Ishikawa (cell line): ENCODE measurements at regions not wholly inside any gene's neighbourhood (a gene's known extent, or its start where the extent isn't known, plus 50 kb on each side); places are given as distances from the start of the nearest gene placed in this dataset.

Source experiments
- CEBPB ChIP-seq: IDR thresholded peaks from 2 replicates; pipeline ENCODE4 v1.6.1; 2012
- CREB1 ChIP-seq: IDR thresholded peaks from 2 replicates; pipeline ENCODE4 v1.6.1; 2012; ENCODE audit warnings: low read depth
- EGR1 ChIP-seq: IDR thresholded peaks from 2 replicates; pipeline ENCODE4 v1.6.1; 2012
- EP300 ChIP-seq: IDR thresholded peaks from 2 replicates; pipeline ENCODE4 v1.6.1; 2012; ENCODE audit warnings: borderline replicate concordance
- FOXM1 ChIP-seq: IDR thresholded peaks from 2 replicates; pipeline ENCODE4 v1.6.1; 2012; ENCODE audit warnings: low read depth, borderline replicate concordance
- NFIC ChIP-seq: IDR thresholded peaks from 2 replicates; pipeline ENCODE4 v1.6.1; 2012
- RAD21 ChIP-seq: IDR thresholded peaks from 2 replicates; pipeline ENCODE4 v1.6.1; 2012; ENCODE audit warnings: low read depth
- TAF1 ChIP-seq: IDR thresholded peaks from 2 replicates; pipeline ENCODE4 v1.6.1; 2012; ENCODE audit warnings: low read depth, mild to moderate bottlenecking
- TCF12 ChIP-seq: IDR thresholded peaks from 2 replicates; pipeline ENCODE4 v1.6.1; 2012; ENCODE audit warnings: low read depth
- TEAD4 ChIP-seq: IDR thresholded peaks from 2 replicates; pipeline ENCODE4 v1.6.1; 2012
- YY1 ChIP-seq: IDR thresholded peaks from 2 replicates; pipeline ENCODE4 v1.6.1; 2012; ENCODE audit warnings: low read depth
- ZBTB7A ChIP-seq: IDR thresholded peaks from 2 replicates; pipeline ENCODE4 v1.6.1; 2012; ENCODE audit warnings: low read depth
- TF ChIP-seq, protein P1 (sequence below): IDR thresholded peaks from 2 replicates; pipeline ENCODE4 v1.6.1; 2012; ENCODE audit warnings: low read depth, mild to moderate bottlenecking
- TF ChIP-seq, protein P2 (sequence below): IDR thresholded peaks from 2 replicates; pipeline ENCODE4 v1.6.1; 2012
- TF ChIP-seq, protein P3 (sequence below): IDR thresholded peaks from 2 replicates; pipeline ENCODE4 v1.6.1; 2012

DNA sequence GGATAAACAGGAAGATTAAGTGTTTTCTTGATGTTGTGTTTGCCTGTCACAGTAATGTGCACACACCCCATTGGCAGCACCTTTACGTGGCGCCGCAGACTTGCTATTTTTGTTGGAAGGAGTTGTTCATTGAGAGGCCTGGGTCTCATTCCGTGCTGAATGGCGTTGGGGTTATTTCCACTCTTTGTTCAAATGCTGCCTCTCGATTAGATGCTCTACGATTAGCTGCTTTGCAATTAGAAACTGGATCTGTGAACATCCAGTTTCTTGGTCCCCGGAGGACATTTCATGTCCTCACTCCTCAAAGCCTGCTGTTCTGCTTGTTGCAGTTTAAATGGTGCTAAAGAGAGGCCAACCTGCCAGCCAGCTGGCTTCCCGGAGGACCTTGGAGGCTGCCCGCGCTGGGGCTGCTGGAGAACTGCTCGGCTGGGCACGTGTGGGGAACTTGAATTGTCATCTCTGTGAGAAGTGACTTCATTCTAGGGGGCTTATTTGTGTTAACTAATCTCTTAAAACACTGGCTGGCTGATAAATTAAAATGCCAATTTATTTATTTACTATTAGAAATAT is 117.4 kb upstream of the NABP1 start:
- TF ChIP-seq YY1 (no peak), CREB1 (no peak), NFIC (no peak), EGR1 (no peak)
- TF ChIP-seq, protein P1, sequence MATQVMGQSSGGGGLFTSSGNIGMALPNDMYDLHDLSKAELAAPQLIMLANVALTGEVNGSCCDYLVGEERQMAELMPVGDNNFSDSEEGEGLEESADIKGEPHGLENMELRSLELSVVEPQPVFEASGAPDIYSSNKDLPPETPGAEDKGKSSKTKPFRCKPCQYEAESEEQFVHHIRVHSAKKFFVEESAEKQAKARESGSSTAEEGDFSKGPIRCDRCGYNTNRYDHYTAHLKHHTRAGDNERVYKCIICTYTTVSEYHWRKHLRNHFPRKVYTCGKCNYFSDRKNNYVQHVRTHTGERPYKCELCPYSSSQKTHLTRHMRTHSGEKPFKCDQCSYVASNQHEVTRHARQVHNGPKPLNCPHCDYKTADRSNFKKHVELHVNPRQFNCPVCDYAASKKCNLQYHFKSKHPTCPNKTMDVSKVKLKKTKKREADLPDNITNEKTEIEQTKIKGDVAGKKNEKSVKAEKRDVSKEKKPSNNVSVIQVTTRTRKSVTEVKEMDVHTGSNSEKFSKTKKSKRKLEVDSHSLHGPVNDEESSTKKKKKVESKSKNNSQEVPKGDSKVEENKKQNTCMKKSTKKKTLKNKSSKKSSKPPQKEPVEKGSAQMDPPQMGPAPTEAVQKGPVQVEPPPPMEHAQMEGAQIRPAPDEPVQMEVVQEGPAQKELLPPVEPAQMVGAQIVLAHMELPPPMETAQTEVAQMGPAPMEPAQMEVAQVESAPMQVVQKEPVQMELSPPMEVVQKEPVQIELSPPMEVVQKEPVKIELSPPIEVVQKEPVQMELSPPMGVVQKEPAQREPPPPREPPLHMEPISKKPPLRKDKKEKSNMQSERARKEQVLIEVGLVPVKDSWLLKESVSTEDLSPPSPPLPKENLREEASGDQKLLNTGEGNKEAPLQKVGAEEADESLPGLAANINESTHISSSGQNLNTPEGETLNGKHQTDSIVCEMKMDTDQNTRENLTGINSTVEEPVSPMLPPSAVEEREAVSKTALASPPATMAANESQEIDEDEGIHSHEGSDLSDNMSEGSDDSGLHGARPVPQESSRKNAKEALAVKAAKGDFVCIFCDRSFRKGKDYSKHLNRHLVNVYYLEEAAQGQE = no peak

DNA sequence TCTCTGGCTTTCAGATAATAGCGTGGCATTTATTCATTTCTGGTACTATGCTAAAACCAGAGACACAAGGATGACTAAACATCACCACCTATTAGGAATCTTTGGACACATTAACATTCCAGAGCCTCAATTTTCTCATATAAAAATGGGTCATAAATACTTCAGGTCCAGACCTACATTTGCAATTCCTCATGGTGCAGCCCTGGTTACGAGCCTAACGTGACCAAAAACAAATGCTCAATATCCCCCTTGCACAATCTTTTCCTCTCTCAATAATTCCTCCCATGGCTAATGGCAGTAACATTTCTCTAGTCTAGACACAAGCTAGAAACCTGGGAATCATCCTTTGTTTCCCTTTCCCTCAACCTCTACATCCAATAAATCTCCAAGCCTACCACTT is 112.8 kb upstream of the NABP1 start:
- TF ChIP-seq CEBPB (no peak), RAD21 (no peak), YY1 (no peak), TEAD4 (no peak), FOXM1 (no peak), CREB1 (no peak), EP300 (no peak), TCF12 (no peak), TAF1 (no peak), EGR1 (no peak), NFIC (no peak), ZBTB7A (no peak)
- TF ChIP-seq, protein P2, sequence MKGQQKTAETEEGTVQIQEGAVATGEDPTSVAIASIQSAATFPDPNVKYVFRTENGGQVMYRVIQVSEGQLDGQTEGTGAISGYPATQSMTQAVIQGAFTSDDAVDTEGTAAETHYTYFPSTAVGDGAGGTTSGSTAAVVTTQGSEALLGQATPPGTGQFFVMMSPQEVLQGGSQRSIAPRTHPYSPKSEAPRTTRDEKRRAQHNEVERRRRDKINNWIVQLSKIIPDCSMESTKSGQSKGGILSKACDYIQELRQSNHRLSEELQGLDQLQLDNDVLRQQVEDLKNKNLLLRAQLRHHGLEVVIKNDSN = no peak
- TF ChIP-seq, protein P1 = no peak
- TF ChIP-seq, protein P3, sequence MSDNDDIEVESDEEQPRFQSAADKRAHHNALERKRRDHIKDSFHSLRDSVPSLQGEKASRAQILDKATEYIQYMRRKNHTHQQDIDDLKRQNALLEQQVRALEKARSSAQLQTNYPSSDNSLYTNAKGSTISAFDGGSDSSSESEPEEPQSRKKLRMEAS = no peak

DNA sequence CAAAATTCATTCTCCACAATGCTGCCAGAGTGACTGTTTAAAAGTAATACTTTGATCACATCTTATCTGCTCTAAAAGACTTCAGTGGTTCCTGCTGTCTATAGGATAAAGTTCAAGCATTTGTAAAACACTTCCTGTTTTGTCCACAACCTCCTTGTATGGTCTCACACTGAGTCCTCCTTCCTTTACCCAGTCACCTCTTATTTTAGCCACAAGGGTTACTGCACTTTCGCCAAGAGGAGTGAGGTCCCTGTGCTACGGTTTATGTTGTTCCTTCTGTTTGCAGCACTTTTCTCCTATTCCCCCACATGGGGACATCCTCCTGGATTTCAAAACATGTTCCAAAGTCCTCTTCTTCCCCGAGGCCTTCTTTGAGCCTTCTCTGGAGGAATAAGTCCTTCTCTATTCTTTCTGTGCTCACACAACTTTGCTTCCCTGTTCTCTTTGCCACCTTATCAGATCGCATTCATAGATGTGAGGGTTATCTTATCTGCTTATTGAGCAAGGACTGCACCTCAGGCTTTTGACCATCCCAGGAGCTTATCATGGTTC is 112.2 kb upstream of the NABP1 start:
- TF ChIP-seq CREB1 (no peak), CEBPB (no peak), TCF12 (no peak), EP300 (no peak), RAD21 (no peak), YY1 (no peak), TEAD4 (no peak), NFIC (no peak), FOXM1 (no peak), ZBTB7A (no peak), EGR1 (no peak), TAF1 (no peak)
- TF ChIP-seq, protein P3 = no peak
- TF ChIP-seq, protein P2 = no peak
- TF ChIP-seq, protein P1 = no peak

DNA sequence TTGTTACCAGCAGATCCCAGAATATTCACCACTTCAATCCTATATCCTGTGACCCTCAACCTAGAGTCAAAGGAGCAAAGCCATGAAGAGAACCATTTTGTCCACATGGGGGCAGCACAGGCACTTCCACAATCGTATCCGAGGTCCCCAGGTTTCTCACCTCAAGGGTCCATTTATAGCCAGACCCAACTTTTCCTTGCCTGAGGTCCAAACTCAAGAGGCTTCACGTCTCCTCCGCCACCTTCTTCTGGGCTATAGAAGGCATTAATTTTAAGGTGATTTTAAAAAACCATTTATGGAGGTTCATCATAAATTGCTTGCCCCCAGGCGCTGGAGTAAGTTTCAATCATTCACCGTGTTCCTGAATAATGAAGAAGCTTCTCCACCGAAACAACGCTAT is 111.6 kb upstream of the NABP1 start:
- TF ChIP-seq RAD21 = peak; percentile 85
- no peak for TF ChIP-seq ZBTB7A
- TF ChIP-seq TAF1 = no peak

DNA sequence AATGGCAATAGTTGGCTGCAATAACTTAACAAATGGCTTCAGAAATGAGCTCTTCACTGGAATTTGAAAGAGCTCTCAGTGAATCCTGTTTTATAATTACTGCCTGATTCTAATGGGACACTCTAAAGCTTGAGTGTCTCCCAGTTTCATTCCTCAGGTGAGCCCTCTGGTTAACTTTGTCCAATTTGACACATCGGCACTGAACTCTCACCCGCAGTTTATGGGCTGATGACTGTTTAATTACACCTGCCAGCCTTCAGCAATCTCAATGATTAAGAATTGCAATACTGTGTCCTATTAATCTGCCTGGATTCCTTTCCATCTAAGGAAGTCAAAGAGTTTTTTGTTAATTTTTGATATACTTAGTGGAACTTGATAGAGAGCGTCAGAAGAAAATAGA is 110.7 kb upstream of the NABP1 start:
- TF ChIP-seq FOXM1 (no peak), YY1 (no peak), CREB1 (no peak), TAF1 (no peak), CEBPB (no peak)
- TF ChIP-seq, protein P2 = no peak
